Bronchial epithelial cell (primary cell): ENCODE measurements at regions not wholly inside any gene's neighbourhood (a gene's known extent, or its start where the extent isn't known, plus 50 kb on each side); places are given as distances from the start of the nearest gene placed in this dataset.

Source experiments
- DNase-seq: peaks from one replicate; pipeline ENCODE4 v3.0.0-alpha.2; 2010; ENCODE audit warnings: low read depth
- FAIRE-seq: peaks from 2 replicates; lab custom pipeline; 2011; peaks lifted over from hg19 to GRCh38; lab: Jason Lieb, UNC
- H3K27me3 ChIP-seq: 2 replicates; pipeline ENCODE4 v1.5.1; 2011; ENCODE audit warnings: low read length; ENCODE audit not compliant: control insufficient read depth, insufficient read depth
- H3K36me3 ChIP-seq: 2 replicates; pipeline ENCODE4 v1.5.1; 2011; ENCODE audit warnings: low read length; ENCODE audit not compliant: control insufficient read depth, insufficient read depth
- H3K4me3 ChIP-seq: 2 replicates; pipeline ENCODE4 v1.5.1; 2011; ENCODE audit warnings: mild to moderate bottlenecking, low read depth, low read length, control low read depth
- TF ChIP-seq, protein P1 (sequence below): IDR thresholded peaks from 2 replicates; pipeline ENCODE4 v1.5.1; 2011; ENCODE audit warnings: mild to moderate bottlenecking, moderate library complexity, low read length, control low read depth, inconsistent platforms; ENCODE audit not compliant: insufficient read depth, severe bottlenecking

GRCh38 chr11:120061036-120061760 is 76.7 kb downstream of the TRIM29 start:
- DNase-seq, result no peak
- FAIRE-seq, result no peak
- no peaks in the 10 kb centered on the region for H3K27me3 ChIP-seq
- no peak overlapping the region for H3K4me3 ChIP-seq
- H3K36me3 ChIP-seq, result no peaks in the 10 kb centered on the region
- TF ChIP-seq, protein P1, sequence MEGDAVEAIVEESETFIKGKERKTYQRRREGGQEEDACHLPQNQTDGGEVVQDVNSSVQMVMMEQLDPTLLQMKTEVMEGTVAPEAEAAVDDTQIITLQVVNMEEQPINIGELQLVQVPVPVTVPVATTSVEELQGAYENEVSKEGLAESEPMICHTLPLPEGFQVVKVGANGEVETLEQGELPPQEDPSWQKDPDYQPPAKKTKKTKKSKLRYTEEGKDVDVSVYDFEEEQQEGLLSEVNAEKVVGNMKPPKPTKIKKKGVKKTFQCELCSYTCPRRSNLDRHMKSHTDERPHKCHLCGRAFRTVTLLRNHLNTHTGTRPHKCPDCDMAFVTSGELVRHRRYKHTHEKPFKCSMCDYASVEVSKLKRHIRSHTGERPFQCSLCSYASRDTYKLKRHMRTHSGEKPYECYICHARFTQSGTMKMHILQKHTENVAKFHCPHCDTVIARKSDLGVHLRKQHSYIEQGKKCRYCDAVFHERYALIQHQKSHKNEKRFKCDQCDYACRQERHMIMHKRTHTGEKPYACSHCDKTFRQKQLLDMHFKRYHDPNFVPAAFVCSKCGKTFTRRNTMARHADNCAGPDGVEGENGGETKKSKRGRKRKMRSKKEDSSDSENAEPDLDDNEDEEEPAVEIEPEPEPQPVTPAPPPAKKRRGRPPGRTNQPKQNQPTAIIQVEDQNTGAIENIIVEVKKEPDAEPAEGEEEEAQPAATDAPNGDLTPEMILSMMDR, result no peak

- no peaks in the 10 kb centered on the region for H3K27me3 ChIP-seq
- FAIRE-seq, result no peak
- no peak overlapping the region for H3K4me3 ChIP-seq
- DNase-seq, result no peak
- TF ChIP-seq, protein P1, result no peak
- no peaks in the 10 kb centered on the region for H3K36me3 ChIP-seq
Measured at GRCh38 chr11:120060512-120060911, 77.4 kb downstream of the TRIM29 start.

GRCh38 chr11:120058931-120059330 is 79.0 kb downstream of the TRIM29 start:
- H3K27me3 ChIP-seq, result no peaks in the 10 kb centered on the region
- DNase-seq (no peak), FAIRE-seq (no peak)
- H3K36me3 ChIP-seq, result no peaks in the 10 kb centered on the region
- H3K4me3 ChIP-seq, result no peak overlapping the region
- TF ChIP-seq, protein P1, result no peak

DNA sequence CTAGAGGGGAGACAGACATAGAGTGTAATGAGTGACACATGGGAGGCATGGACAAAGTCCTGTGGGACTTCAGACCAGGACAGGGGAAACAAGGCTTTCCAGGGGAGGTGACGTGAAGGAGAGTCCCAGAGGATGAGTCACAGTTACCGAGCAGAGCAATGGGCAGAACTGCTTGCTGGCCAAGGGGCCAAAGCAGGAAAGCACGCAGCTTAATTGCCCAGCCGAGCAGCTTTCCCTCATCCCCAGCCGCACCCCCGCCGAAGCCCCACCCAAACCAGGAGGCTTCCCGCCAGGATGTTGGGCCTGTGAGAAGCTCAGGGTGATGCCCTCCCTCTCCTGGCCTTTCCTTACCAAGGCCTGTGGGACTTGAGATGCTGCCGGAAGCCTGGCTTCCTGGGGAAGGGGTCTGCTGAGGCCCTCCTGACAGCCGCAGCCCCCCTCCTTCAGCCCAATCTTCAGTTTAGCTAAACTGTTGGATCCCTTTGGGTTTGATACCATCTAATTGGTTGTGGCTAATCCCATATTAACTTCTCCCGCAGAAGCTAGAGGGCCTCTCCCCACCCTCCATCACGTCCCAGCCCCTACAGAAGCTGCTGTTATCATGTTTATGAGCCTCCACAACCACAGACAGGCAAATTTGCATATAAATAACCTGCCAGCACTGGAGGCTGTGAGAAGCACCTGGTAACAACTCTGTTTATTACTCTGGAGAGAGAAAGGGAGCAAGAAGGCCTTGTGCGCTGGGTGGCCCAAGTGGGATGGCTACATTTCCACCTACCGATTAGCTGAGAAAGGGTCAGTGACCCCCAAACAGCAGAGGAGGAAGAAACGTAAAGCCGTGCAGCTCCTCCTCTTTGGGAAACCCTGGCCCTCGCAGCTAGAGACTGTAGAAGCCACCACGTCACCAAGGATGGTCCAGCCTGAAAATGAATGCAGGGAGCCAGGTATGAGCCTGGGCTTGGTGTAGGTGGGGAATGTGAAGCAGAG is 80.0 kb downstream of the TRIM29 start:
- Histone ChIP-seq H3K36me3 (no peaks in the 10 kb centered on the region), H3K4me3 (no peak overlapping the region), H3K27me3 (no peaks in the 10 kb centered on the region)
- FAIRE-seq, result no peak
- TF ChIP-seq, protein P1, result no peak
- DNase-seq, result peak; percentile 80

- no peak for DNase-seq
- FAIRE-seq, result no peak
- Histone ChIP-seq H3K36me3 (no peaks in the 10 kb centered on the region), H3K27me3 (no peaks in the 10 kb centered on the region), H3K4me3 (no peak overlapping the region)
- TF ChIP-seq, protein P1, result no peak
Measured at GRCh38 chr11:120057028-120057330, 80.9 kb downstream of the TRIM29 start.
